ENCODE measurements at regions not wholly inside any gene's neighbourhood (a gene's known extent, or its start where the extent isn't known, plus 50 kb on each side); places are given as distances from the start of the nearest gene placed in this dataset.

DNA sequence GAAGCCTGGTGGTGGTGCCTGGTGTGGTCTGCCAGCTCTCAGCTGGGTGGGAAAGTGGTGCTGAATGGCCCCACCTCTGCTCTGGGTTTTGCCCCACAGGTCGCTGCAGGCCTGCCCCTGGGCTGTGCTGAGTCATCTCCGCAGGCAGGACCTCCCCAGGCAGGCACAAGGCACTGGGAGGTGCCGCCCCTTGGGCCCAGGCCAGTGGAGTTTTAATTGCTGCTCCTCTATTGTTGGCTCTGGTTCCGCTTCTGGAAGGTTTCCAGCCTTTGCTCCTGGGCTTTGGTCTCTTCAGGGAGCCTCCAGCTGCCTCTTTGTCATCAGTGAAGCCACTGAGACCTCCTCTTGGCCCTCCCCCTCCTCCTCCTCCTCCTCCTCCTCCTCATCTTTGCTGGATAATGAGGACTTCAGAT lies 180.3 kb upstream of the GRB10 start:
- DNase-seq: peak; percentile 32 to 69
- Histone ChIP-seq H3K9ac (ENCODE audit: low read length) (no peak overlapping the region), H3K4ac (ENCODE audit: low read depth, low read length) (no peak overlapping the region), H2BK5ac (ENCODE audit: low read depth, low read length, poor library complexity) (no peak overlapping the region), H3K79me2 (ENCODE audit: control insufficient read depth, insufficient read depth, low read length, poor library complexity) (no peaks in the 10 kb centered on the region), H2BK12ac (ENCODE audit: low read length) (no peak overlapping the region), H3K23ac (ENCODE audit: low read length) (no peak overlapping the region), H2AFZ (ENCODE audit: insufficient read depth, low read length, poor library complexity) (no peak overlapping the region), H3K4me3 (ENCODE audit: low read depth, low read length) (no peak overlapping the region), H4K12ac (ENCODE audit: low read depth, low read length) (no peak overlapping the region), H4K91ac (ENCODE audit: low read depth, low read length) (no peak overlapping the region), H3K4me2 (ENCODE audit: low read length) (no peak overlapping the region), H2AK5ac (ENCODE audit: low read length) (no peak overlapping the region), H4K8ac (ENCODE audit: low read depth, low read length) (no peak overlapping the region), H3K27ac (ENCODE audit: low read depth, low read length) (no peak overlapping the region), H3K27me3 (ENCODE audit: insufficient read depth, low read length) (no peaks in the 10 kb centered on the region), H3K18ac (ENCODE audit: low read length) (no peak overlapping the region), H3K4me1 (ENCODE audit: control insufficient read depth in 1 of 2, insufficient read depth in 2 of 2, low read length in 2 of 2) (no peaks in the 10 kb centered on the region), H3K36me3 (ENCODE audit: control insufficient read depth in 1 of 2, insufficient read depth in 2 of 2, low read length in 2 of 2) (no peaks in the 10 kb centered on the region), H3K14ac (ENCODE audit: low read length) (no peak overlapping the region), H3K79me1 (ENCODE audit: low read length) (peaks cover 2% of the 10 kb centered on the region), H3K9me3 (ENCODE audit: insufficient read depth, low read depth, low read length) (peaks cover 1% of the 10 kb centered on the region), H2BK120ac (ENCODE audit: insufficient read depth, low read length, poor library complexity) (no peak overlapping the region)
- WGBS (ENCODE audit: extremely low coverage, insufficient coverage, insufficient read length): no CpG with 5 or more reads among the region's 4 CpGs

DNA sequence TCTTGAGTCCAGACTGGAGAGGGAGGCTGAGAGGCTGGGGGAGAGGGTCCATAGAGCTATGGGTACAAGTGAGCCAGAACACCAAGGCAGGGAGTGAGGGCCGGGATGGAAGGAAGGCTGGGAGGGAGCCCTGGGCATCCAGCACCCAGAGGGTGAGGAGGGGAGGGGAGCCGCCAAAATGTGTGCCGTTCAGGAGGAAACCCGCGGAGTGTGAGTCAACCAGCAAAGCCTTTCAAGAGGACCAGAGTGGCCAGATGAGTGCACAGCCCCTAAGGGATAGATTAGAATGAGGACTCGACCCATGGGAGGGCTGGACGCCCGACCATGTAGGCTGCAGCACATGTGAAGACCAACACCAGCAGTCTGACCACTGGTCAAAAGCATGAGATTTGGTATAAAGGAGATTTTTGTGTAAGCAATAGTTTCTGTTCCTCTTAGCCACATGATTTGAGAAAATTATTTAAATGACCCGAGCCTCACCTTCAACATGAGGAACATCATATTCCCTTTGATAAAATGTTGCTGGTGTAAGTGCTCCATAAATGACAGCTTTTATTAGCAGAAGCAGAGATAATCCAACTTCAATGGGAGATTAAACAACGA lies 179.7 kb upstream of the GRB10 start:
- H4K91ac ChIP-seq (ENCODE audit: low read depth, low read length): no peak overlapping the region
- H2BK120ac ChIP-seq (ENCODE audit: insufficient read depth, low read length, poor library complexity): no peak overlapping the region
- no peaks in the 10 kb centered on the region for H3K36me3 ChIP-seq (ENCODE audit: control insufficient read depth in 1 of 2, insufficient read depth in 2 of 2, low read length in 2 of 2)
- no peak overlapping the region for H4K8ac ChIP-seq (ENCODE audit: low read depth, low read length)
- no peaks in the 10 kb centered on the region for H3K4me1 ChIP-seq (ENCODE audit: control insufficient read depth in 1 of 2, insufficient read depth in 2 of 2, low read length in 2 of 2)
- H3K14ac ChIP-seq (ENCODE audit: low read length): no peak overlapping the region
- no peak overlapping the region for H3K23ac ChIP-seq (ENCODE audit: low read length)
- peaks cover 1% of the 10 kb centered on the region for H3K9me3 ChIP-seq (ENCODE audit: insufficient read depth, low read depth, low read length)
- no peak overlapping the region for H3K4ac ChIP-seq (ENCODE audit: low read depth, low read length)
- no peak for DNase-seq
- no peak overlapping the region for H2AK5ac ChIP-seq (ENCODE audit: low read length)
- H3K18ac ChIP-seq (ENCODE audit: low read length): no peak overlapping the region
- H3K27me3 ChIP-seq (ENCODE audit: insufficient read depth, low read length): no peaks in the 10 kb centered on the region
- H3K27ac ChIP-seq (ENCODE audit: low read depth, low read length): no peak overlapping the region
- no peak overlapping the region for H2BK12ac ChIP-seq (ENCODE audit: low read length)
- no peaks in the 10 kb centered on the region for H3K79me2 ChIP-seq (ENCODE audit: control insufficient read depth, insufficient read depth, low read length, poor library complexity)
- no peak overlapping the region for H3K9ac ChIP-seq (ENCODE audit: low read length)
- peaks cover 2% of the 10 kb centered on the region for H3K79me1 ChIP-seq (ENCODE audit: low read length)
- H3K4me3 ChIP-seq (ENCODE audit: low read depth, low read length): no peak overlapping the region
- no CpG with 5 or more reads among the region's 10 CpGs for WGBS (ENCODE audit: extremely low coverage, insufficient coverage, insufficient read length)
- peak overlapping the region; percentile 15 for H2BK5ac ChIP-seq (ENCODE audit: low read depth, low read length, poor library complexity)
- no peak overlapping the region for H3K4me2 ChIP-seq (ENCODE audit: low read length)
- H4K12ac ChIP-seq (ENCODE audit: low read depth, low read length): no peak overlapping the region
- H2AFZ ChIP-seq (ENCODE audit: insufficient read depth, low read length, poor library complexity): no peak overlapping the region

DNA sequence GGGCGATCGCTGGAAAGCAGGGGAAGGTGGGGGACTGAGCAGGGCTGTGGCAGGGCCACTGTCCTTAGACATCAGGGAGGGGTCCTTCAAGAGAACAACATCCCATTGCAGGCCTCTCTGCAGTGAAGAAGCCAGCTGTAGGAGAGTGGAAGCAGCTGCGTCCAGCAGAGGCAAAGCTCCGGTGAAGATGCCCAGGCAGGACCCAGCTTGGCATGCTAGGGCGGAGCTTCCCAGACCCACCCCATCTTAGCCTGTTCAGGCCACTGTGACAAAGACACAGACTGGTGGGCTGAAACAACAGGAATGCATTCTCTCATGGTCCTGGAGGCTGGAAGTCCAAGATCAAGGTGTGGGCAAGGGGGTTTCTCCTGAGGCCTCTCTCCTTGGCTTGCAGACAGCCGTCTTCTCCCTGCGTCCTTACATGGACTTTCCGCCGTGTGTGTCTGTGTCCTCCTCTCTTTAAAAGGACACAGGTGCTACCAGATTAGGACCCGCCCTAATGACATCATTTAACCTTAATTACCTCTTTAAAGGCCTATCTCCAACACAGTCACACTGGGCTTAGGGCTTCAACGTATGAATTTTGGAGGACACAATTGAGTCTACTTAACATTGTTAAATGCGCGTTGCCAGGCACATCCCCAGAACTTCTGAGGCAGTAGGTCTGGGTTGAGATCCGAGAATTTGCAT lies 178.1 kb upstream of the GRB10 start:
- Histone ChIP-seq H3K4me2 (ENCODE audit: low read length) (no peak overlapping the region), H4K12ac (ENCODE audit: low read depth, low read length) (no peak overlapping the region), H3K27me3 (ENCODE audit: insufficient read depth, low read length) (no peaks in the 10 kb centered on the region), H3K9me3 (ENCODE audit: insufficient read depth, low read depth, low read length) (peaks cover 1% of the 10 kb centered on the region), H3K4me1 (ENCODE audit: control insufficient read depth in 1 of 2, insufficient read depth in 2 of 2, low read length in 2 of 2) (no peaks in the 10 kb centered on the region), H3K79me1 (ENCODE audit: low read length) (peaks cover 2% of the 10 kb centered on the region), H3K36me3 (ENCODE audit: control insufficient read depth in 1 of 2, insufficient read depth in 2 of 2, low read length in 2 of 2) (no peaks in the 10 kb centered on the region), H2BK120ac (ENCODE audit: insufficient read depth, low read length, poor library complexity) (no peak overlapping the region), H3K4ac (ENCODE audit: low read depth, low read length) (no peak overlapping the region), H2BK12ac (ENCODE audit: low read length) (no peak overlapping the region), H2BK5ac (ENCODE audit: low read depth, low read length, poor library complexity) (no peak overlapping the region), H3K4me3 (ENCODE audit: low read depth, low read length) (no peak overlapping the region), H3K9ac (ENCODE audit: low read length) (no peak overlapping the region), H4K8ac (ENCODE audit: low read depth, low read length) (no peak overlapping the region), H2AK5ac (ENCODE audit: low read length) (no peak overlapping the region), H3K23ac (ENCODE audit: low read length) (no peak overlapping the region), H2AFZ (ENCODE audit: insufficient read depth, low read length, poor library complexity) (no peak overlapping the region), H3K18ac (ENCODE audit: low read length) (no peak overlapping the region), H3K27ac (ENCODE audit: low read depth, low read length) (no peak overlapping the region), H3K14ac (ENCODE audit: low read length) (no peak overlapping the region), H3K79me2 (ENCODE audit: control insufficient read depth, insufficient read depth, low read length, poor library complexity) (no peaks in the 10 kb centered on the region), H4K91ac (ENCODE audit: low read depth, low read length) (no peak overlapping the region)
- no peak for DNase-seq
- no CpG with 5 or more reads among the region's 14 CpGs for WGBS (ENCODE audit: extremely low coverage, insufficient coverage, insufficient read length)

DNA sequence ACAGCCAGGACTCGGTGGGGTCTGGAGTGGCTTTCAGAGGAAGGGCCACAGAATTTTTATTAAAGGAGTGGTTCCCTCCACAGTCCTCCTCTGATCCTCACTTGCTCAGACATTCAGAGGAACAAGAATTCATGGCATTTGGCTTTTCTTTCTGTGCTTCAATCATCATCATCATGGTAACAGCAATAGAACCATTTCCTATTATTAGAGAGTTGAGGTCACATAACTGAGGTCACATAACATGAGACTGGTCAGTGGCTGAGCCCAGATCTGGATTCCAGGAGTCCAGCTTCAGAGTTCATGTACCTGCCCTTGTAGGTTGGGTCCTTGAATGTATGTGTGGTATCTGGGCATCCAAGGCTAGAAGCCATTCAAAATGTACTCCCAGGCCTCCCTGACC lies 177.3 kb upstream of the GRB10 start:
- Histone ChIP-seq H2BK12ac (ENCODE audit: low read length) (no peak overlapping the region), H2AK5ac (ENCODE audit: low read length) (no peak overlapping the region), H3K27me3 (ENCODE audit: insufficient read depth, low read length) (no peaks in the 10 kb centered on the region), H4K8ac (ENCODE audit: low read depth, low read length) (no peak overlapping the region), H3K4me3 (ENCODE audit: low read depth, low read length) (no peak overlapping the region), H3K9me3 (ENCODE audit: insufficient read depth, low read depth, low read length) (peaks cover 1% of the 10 kb centered on the region), H3K23ac (ENCODE audit: low read length) (no peak overlapping the region), H2BK5ac (ENCODE audit: low read depth, low read length, poor library complexity) (no peak overlapping the region), H3K9ac (ENCODE audit: low read length) (no peak overlapping the region), H4K91ac (ENCODE audit: low read depth, low read length) (no peak overlapping the region), H3K14ac (ENCODE audit: low read length) (no peak overlapping the region), H2AFZ (ENCODE audit: insufficient read depth, low read length, poor library complexity) (no peak overlapping the region), H3K36me3 (ENCODE audit: control insufficient read depth in 1 of 2, insufficient read depth in 2 of 2, low read length in 2 of 2) (no peaks in the 10 kb centered on the region), H2BK120ac (ENCODE audit: insufficient read depth, low read length, poor library complexity) (no peak overlapping the region), H3K79me1 (ENCODE audit: low read length) (peaks cover 2% of the 10 kb centered on the region), H3K27ac (ENCODE audit: low read depth, low read length) (no peak overlapping the region), H3K79me2 (ENCODE audit: control insufficient read depth, insufficient read depth, low read length, poor library complexity) (no peaks in the 10 kb centered on the region), H3K4ac (ENCODE audit: low read depth, low read length) (no peak overlapping the region), H3K4me1 (ENCODE audit: control insufficient read depth in 1 of 2, insufficient read depth in 2 of 2, low read length in 2 of 2) (no peaks in the 10 kb centered on the region), H4K12ac (ENCODE audit: low read depth, low read length) (no peak overlapping the region), H3K4me2 (ENCODE audit: low read length) (no peak overlapping the region), H3K18ac (ENCODE audit: low read length) (no peak overlapping the region)
- no peak for DNase-seq
- no CpG with 5 or more reads among the region's 1 CpG for WGBS (ENCODE audit: extremely low coverage, insufficient coverage, insufficient read length)
